CD4-positive, alpha-beta T cell (primary cell): ENCODE measurements at regions not wholly inside any gene's neighbourhood (a gene's known extent, or its start where the extent isn't known, plus 50 kb on each side); places are given as distances from the start of the nearest gene placed in this dataset.

Experiments used
- ATAC-seq: fragments of 200-7000 bp; cut with Tn5 transposase; one replicate; pipeline ENCODE4 v1.10.0; 2022; ENCODE audit warnings: mild to moderate bottlenecking; ENCODE audit not compliant: poor library complexity
- CTCF ChIA-PET: fragments of 350-600 bp; sonication (Branson Sonifier 250); formaldehyde crosslinking; loops from one replicate; lab custom pipeline; 2021; ENCODE audit warnings: antibody characterized with exemption, inconsistent platforms; lab: Charles Lee
- POLR2A ChIA-PET: fragments of 350-600 bp; sonication (Branson Sonifier 250); formaldehyde crosslinking; loops from one replicate; lab custom pipeline; 2021; ENCODE audit warnings: antibody characterized with exemption, inconsistent platforms; lab: Charles Lee
- DNase-seq, 14 experiments: peaks; one replicate each; pipeline ENCODE4 v3.0.0-alpha.2; 2013 to 2020; ENCODE audit warnings: mixed read lengths in 2 of 14
- H3K27ac ChIP-seq, 2 donors: one replicate each; pipeline versions ENCODE4 v1.5.1 to v1.7.0; 2013; ENCODE audit warnings: low read length in 2 of 2, low read depth in 1 of 2, mild to moderate bottlenecking in 1 of 2
- H3K27me3 ChIP-seq, 2 experiments: 1 replicate in 1 of 2; 2 replicates in 1 of 2; pipeline versions ENCODE4 v1.6.1 to v1.7.0; 2013; ENCODE audit warnings: low read length in 2 of 2, control low read depth in 1 of 2, mild to moderate bottlenecking in 1 of 2, moderate library complexity in 1 of 2; ENCODE audit not compliant: insufficient read depth in 2 of 2, control insufficient read depth in 1 of 2
- H3K36me3 ChIP-seq: one replicate; pipeline ENCODE4 v1.6.1; 2013; ENCODE audit warnings: low read length, control low read depth; ENCODE audit not compliant: insufficient read depth
- H3K4me1 ChIP-seq: one replicate; pipeline ENCODE4 v1.6.1; 2013; ENCODE audit warnings: low read length, control low read depth; ENCODE audit not compliant: insufficient read depth
- H3K4me3 ChIP-seq: one replicate; pipeline ENCODE4 v1.5.1; 2013; ENCODE audit warnings: mild to moderate bottlenecking, low read length, moderate library complexity
- H3K9me3 ChIP-seq, 2 experiments: 1 replicate in 1 of 2; 2 replicates in 1 of 2; pipeline versions ENCODE4 v1.6.1 to v1.7.0; 2013; ENCODE audit warnings: low read length in 2 of 2, mild to moderate bottlenecking in 2 of 2, control low read depth in 1 of 2, moderate library complexity in 1 of 2; ENCODE audit not compliant: control insufficient read depth in 1 of 2, insufficient read depth in 1 of 2
- H3K27ac Mint-ChIP-seq: one replicate; pipeline ENCODE4 v1.8.0; 2020; ENCODE audit warnings: mixed read lengths
- H3K27me3 Mint-ChIP-seq: one replicate; pipeline ENCODE4 v1.8.0; 2021; ENCODE audit warnings: mixed read lengths
- H3K36me3 Mint-ChIP-seq: one replicate; pipeline ENCODE4 v1.8.0; 2021; ENCODE audit warnings: low read depth, mixed read lengths
- H3K4me1 Mint-ChIP-seq: one replicate; pipeline ENCODE4 v1.8.0; 2021; ENCODE audit warnings: low read depth, mixed read lengths
- H3K4me3 Mint-ChIP-seq: one replicate; pipeline ENCODE4 v1.8.0; 2020; ENCODE audit warnings: mild to moderate bottlenecking, mixed read lengths
- H3K9me3 Mint-ChIP-seq: one replicate; pipeline ENCODE4 v1.8.0; 2020; ENCODE audit warnings: mixed read lengths
- intact Hi-C, 2 experiments: fragments of 100-400 bp; cut with DNase I in 1 of 2; cut with micrococcal nuclease in 1 of 2; formaldehyde crosslinking; loops; one replicate each; pipeline versions ENCODE4 v1.15.1 to v1.9.0; 2023 to 2025; cut with DNase I, micrococcal nuclease
- TF ChIP-seq, protein P1 (sequence below): fragments of 200-600 bp; IDR thresholded peaks from one replicate; pipeline ENCODE4 v1.8.0; 2022; ENCODE audit warnings: antibody characterized with exemption, mild to moderate bottlenecking

DNA sequence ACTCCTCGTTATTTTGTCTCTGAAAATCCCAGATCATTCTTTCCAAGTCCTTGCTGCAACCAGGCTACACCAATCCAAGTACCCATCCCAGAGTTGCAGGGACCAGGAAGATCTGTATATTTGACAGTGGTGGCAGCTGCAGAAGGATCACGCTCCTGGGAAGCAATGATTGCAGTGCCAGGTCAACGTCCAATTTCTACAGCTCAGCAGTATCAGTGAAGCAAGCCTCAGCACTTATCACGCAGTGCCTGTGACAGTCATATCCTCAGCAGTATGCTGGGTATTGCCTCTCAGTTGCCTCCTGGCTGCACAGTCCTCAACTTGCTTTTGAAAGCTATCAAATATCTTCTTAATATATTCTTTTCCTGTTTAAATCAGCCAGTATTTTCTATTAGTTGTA is 66.7 kb downstream of the BARHL2 start:
- Mint-ChIP-seq H3K4me3 (no peak overlapping the region), H3K9me3 (no peaks in the 10 kb centered on the region), H3K27ac (no peak overlapping the region), H3K36me3 (no peaks in the 10 kb centered on the region), H3K27me3 (peaks cover 38% of the 10 kb centered on the region), H3K4me1 (no peaks in the 10 kb centered on the region)
- Histone ChIP-seq H3K36me3 (no peaks in the 10 kb centered on the region), H3K4me1 (no peaks in the 10 kb centered on the region), H3K27me3 (no peaks in the 10 kb centered on the region), H3K4me3 (no peak overlapping the region), H3K27ac (no peak overlapping the region), H3K9me3 (no peaks in the 10 kb centered on the region)
- POLR2A ChIA-PET = no interaction called here
- CTCF ChIA-PET = no interaction called here
- ATAC-seq = no peak
- intact Hi-C loops = no loop called here
- TF ChIP-seq, protein P1, sequence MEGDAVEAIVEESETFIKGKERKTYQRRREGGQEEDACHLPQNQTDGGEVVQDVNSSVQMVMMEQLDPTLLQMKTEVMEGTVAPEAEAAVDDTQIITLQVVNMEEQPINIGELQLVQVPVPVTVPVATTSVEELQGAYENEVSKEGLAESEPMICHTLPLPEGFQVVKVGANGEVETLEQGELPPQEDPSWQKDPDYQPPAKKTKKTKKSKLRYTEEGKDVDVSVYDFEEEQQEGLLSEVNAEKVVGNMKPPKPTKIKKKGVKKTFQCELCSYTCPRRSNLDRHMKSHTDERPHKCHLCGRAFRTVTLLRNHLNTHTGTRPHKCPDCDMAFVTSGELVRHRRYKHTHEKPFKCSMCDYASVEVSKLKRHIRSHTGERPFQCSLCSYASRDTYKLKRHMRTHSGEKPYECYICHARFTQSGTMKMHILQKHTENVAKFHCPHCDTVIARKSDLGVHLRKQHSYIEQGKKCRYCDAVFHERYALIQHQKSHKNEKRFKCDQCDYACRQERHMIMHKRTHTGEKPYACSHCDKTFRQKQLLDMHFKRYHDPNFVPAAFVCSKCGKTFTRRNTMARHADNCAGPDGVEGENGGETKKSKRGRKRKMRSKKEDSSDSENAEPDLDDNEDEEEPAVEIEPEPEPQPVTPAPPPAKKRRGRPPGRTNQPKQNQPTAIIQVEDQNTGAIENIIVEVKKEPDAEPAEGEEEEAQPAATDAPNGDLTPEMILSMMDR = no peak
- DNase-seq = no peak

DNA sequence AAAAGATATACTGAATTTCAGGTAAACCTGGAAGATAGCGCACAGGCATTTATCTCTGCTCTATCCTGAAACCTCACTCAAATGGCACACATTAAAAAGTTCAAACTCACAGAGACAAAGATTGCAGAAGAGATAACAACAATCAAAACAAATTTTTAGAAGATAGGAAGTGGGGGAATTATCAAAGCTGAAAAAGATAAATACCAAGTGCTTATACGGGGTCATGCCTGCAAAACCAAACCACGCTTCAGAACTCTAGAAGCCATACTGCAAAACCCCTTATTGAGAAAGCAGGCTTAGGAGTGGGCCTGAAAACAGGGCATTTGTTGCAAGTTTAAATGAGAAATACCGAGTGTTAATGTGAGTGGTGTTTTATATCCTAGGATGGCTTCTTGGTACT is 76.8 kb downstream of the BARHL2 start:
- CTCF ChIA-PET = no interaction called here
- Mint-ChIP-seq H3K36me3 (no peaks in the 10 kb centered on the region), H3K27me3 (peaks cover 19% of the 10 kb centered on the region)

DNA sequence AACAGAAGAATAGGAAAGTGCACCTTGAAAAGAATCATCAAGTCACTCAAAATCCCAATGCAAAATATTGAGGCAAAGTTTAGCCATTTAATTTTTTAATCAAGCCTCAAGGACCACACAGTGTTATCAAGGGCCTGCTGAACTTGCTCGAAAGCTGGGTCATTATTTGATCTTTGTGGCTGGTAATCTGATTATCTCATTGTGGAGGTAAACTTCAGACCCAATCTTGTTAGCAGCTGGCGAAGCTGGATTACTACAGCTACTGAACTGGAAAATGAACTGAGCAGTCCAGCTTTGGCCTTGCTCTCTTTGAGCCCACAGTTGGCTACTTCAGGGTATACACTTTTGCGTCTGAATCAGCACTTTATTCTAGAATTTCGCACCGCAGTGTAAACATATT is 94.4 kb downstream of the BARHL2 start:
- H3K36me3 ChIP-seq = no peaks in the 10 kb centered on the region
- no peak overlapping the region for H3K27ac ChIP-seq
- H3K4me3 ChIP-seq = no peak overlapping the region
- Mint-ChIP-seq H3K9me3 (no peaks in the 10 kb centered on the region), H3K36me3 (no peaks in the 10 kb centered on the region), H3K4me1 (no peaks in the 10 kb centered on the region), H3K27ac (no peak overlapping the region), H3K4me3 (no peak overlapping the region), H3K27me3 (peaks cover 10% of the 10 kb centered on the region)
- ChIA-PET CTCF (no interaction called here), POLR2A (no interaction called here)
- TF ChIP-seq, protein P1 = no peak
- ATAC-seq (no peak), DNase-seq (no peak)
- H3K9me3 ChIP-seq = no peaks in the 10 kb centered on the region
- H3K27me3 ChIP-seq = no peaks in the 10 kb centered on the region
- intact Hi-C loops = no loop called here
- H3K4me1 ChIP-seq = no peaks in the 10 kb centered on the region

More for the DNA sequence above, 76.8 kb downstream of the BARHL2 start:
- no peaks in the 10 kb centered on the region for H3K9me3 ChIP-seq
- Mint-ChIP-seq H3K27ac (no peak overlapping the region), H3K4me1 (no peaks in the 10 kb centered on the region), H3K9me3 (no peaks in the 10 kb centered on the region), H3K4me3 (no peak overlapping the region)
- no peak overlapping the region for H3K4me3 ChIP-seq
- TF ChIP-seq, protein P1 = no peak
- no peak overlapping the region for H3K27ac ChIP-seq
- no peaks in the 10 kb centered on the region for H3K36me3 ChIP-seq
- ATAC-seq = no peak
- intact Hi-C loops = no loop called here
- H3K4me1 ChIP-seq = no peaks in the 10 kb centered on the region
- H3K27me3 ChIP-seq = no peaks in the 10 kb centered on the region
- DNase-seq = no peak
- POLR2A ChIA-PET = no interaction called here
